Suprapubic skin (tissue), 4 donors: ENCODE measurements at regions not wholly inside any gene's neighbourhood (a gene's known extent, or its start where the extent isn't known, plus 50 kb on each side); places are given as distances from the start of the nearest gene placed in this dataset.

Source experiments
- DNase-seq, 2 donors: peaks; one replicate each; pipeline ENCODE4 v3.0.0-alpha.2; 2019; ENCODE audit warnings: low spot score in 2 of 2
- H3K27ac ChIP-seq: fragments of 200-600 bp; sonication (generic); one replicate; pipeline ENCODE4 v1.5.1; 2019
- H3K27me3 ChIP-seq: fragments of 200-600 bp; sonication (generic); one replicate; pipeline ENCODE4 v1.5.1; 2019
- H3K36me3 ChIP-seq: fragments of 200-600 bp; sonication (generic); one replicate; pipeline ENCODE4 v1.5.1; 2019
- H3K4me1 ChIP-seq: fragments of 200-600 bp; sonication (generic); one replicate; pipeline ENCODE4 v1.5.1; 2019
- H3K4me3 ChIP-seq: fragments of 200-600 bp; sonication (generic); one replicate; pipeline ENCODE4 v1.5.1; 2019; ENCODE audit warnings: mild to moderate bottlenecking
- H3K9me3 ChIP-seq: fragments of 200-600 bp; sonication (generic); one replicate; pipeline ENCODE4 v1.5.1; 2019
- CTCF ChIP-seq, 2 donors: fragments of 200-600 bp in 1 of 2; fragments of 450-650 bp in 1 of 2; sonication (generic) in 1 of 2; IDR thresholded peaks; one replicate each; pipeline ENCODE4 v1.5.1; 2016 to 2019; ENCODE audit warnings: antibody characterized with exemption in 2 of 2, mild to moderate bottlenecking in 1 of 2, moderate library complexity in 1 of 2
- EP300 ChIP-seq: sonication (generic); formaldehyde crosslinking; IDR thresholded peaks from one replicate; pipeline ENCODE4 v1.6.1; 2017; ENCODE audit warnings: antibody characterized with exemption
- POLR2A ChIP-seq, 2 donors: fragments of 450-650 bp; IDR thresholded peaks; one replicate each; pipeline ENCODE4 v1.6.1; 2017; ENCODE audit warnings: antibody characterized with exemption in 2 of 2, mild to moderate bottlenecking in 2 of 2, moderate library complexity in 2 of 2
- POLR2AphosphoS5 ChIP-seq, 3 donors: sonication (generic); formaldehyde crosslinking; IDR thresholded peaks; one replicate each; pipeline ENCODE4 v1.6.1; 2017; ENCODE audit warnings: antibody characterized with exemption in 3 of 3
- WGBS: methylation state at CpG from one replicate; pipeline ENCODE4 v1.1.5; 2018; 5-methylcytosine and 5-hydroxymethylcytosine counted together

- WGBS: 54% methylated on average over 3 of the region's 3 CpGs
- Histone ChIP-seq H3K27ac (no peak overlapping the region), H3K36me3 (no peaks in the 10 kb centered on the region), H3K4me1 (peaks cover 4% of the 10 kb centered on the region), H3K9me3 (no peaks in the 10 kb centered on the region), H3K27me3 (no peaks in the 10 kb centered on the region), H3K4me3 (no peak overlapping the region)
- no peak for DNase-seq
- TF ChIP-seq EP300: no peak
Observed at GRCh38 chr1:222047366-222047765, 305.5 kb upstream of the DUSP10 start.

GRCh38 chr1:222046684-222047263, 304.9 kb upstream of the DUSP10 start:
- Histone ChIP-seq H3K9me3 (no peaks in the 10 kb centered on the region), H3K27me3 (no peaks in the 10 kb centered on the region), H3K4me1 (peaks cover 4% of the 10 kb centered on the region), H3K27ac (no peak overlapping the region), H3K36me3 (no peaks in the 10 kb centered on the region), H3K4me3 (no peak overlapping the region)
- DNase-seq: no peak
- 84% methylated on average over 3 of the region's 3 CpGs for WGBS
- no peak for TF ChIP-seq EP300
- no peak for TF ChIP-seq POLR2A (IDR thresholded peaks at IDR 0.05)
- no peak for TF ChIP-seq POLR2AphosphoS5 (IDR thresholded peaks at IDR 0.05)

GRCh38 chr1:222045786-222046185, 303.9 kb upstream of the DUSP10 start:
- Histone ChIP-seq H3K9me3 (no peaks in the 10 kb centered on the region), H3K36me3 (no peaks in the 10 kb centered on the region), H3K27ac (no peak overlapping the region), H3K4me3 (no peak overlapping the region), H3K4me1 (peaks cover 4% of the 10 kb centered on the region), H3K27me3 (no peaks in the 10 kb centered on the region)
- TF ChIP-seq EP300 (no peak), POLR2A (IDR thresholded peaks at IDR 0.05) (no peak), CTCF (IDR thresholded peaks at IDR 0.05) (no peak), POLR2AphosphoS5 (IDR thresholded peaks at IDR 0.05) (no peak)
- WGBS: 84% methylated on average over 3 of the region's 3 CpGs
- no peak for DNase-seq

- WGBS: 91% methylated on average over 3 of the region's 3 CpGs
Observed at GRCh38 chr1:222045236-222045635, 303.3 kb upstream of the DUSP10 start.

GRCh38 chr1:222043444-222044292, 301.8 kb upstream of the DUSP10 start:
- no peak overlapping the region for H3K27ac ChIP-seq
- H3K4me1 ChIP-seq: peaks cover 4% of the 10 kb centered on the region
- no peak overlapping the region for H3K4me3 ChIP-seq
- WGBS: 68% methylated on average over 7 of the region's 9 CpGs
- no peaks in the 10 kb centered on the region for H3K27me3 ChIP-seq
- no peaks in the 10 kb centered on the region for H3K9me3 ChIP-seq
- no peak for TF ChIP-seq EP300
- no peak for TF ChIP-seq CTCF (IDR thresholded peaks at IDR 0.05)
- no peak for TF ChIP-seq POLR2A (IDR thresholded peaks at IDR 0.05)
- TF ChIP-seq POLR2AphosphoS5 (IDR thresholded peaks at IDR 0.05): no peak
- DNase-seq: no peak
- no peaks in the 10 kb centered on the region for H3K36me3 ChIP-seq

More at GRCh38 chr1:222045236-222045635, 303.3 kb upstream of the DUSP10 start:
- H3K27me3 ChIP-seq: no peaks in the 10 kb centered on the region
- H3K4me1 ChIP-seq: peaks cover 4% of the 10 kb centered on the region
- no peak overlapping the region for H3K27ac ChIP-seq
- TF ChIP-seq CTCF (IDR thresholded peaks at IDR 0.05) (no peak), EP300 (no peak), POLR2AphosphoS5 (IDR thresholded peaks at IDR 0.05) (no peak), POLR2A (IDR thresholded peaks at IDR 0.05) (no peak)
- no peaks in the 10 kb centered on the region for H3K36me3 ChIP-seq
- no peaks in the 10 kb centered on the region for H3K9me3 ChIP-seq
- DNase-seq: no peak
- no peak overlapping the region for H3K4me3 ChIP-seq

GRCh38 chr1:222042120-222042519, 300.2 kb upstream of the DUSP10 start:
- WGBS: 96% methylated on average over 6 of the region's 6 CpGs
- no peak for TF ChIP-seq EP300
- no peak for TF ChIP-seq CTCF (IDR thresholded peaks at IDR 0.05)
- no peak for TF ChIP-seq POLR2AphosphoS5 (IDR thresholded peaks at IDR 0.05)
- no peak for TF ChIP-seq POLR2A (IDR thresholded peaks at IDR 0.05)
- no peaks in the 10 kb centered on the region for H3K36me3 ChIP-seq
- no peaks in the 10 kb centered on the region for H3K27me3 ChIP-seq
- no peaks in the 10 kb centered on the region for H3K9me3 ChIP-seq
- H3K27ac ChIP-seq: no peak overlapping the region
- H3K4me1 ChIP-seq: peaks cover 4% of the 10 kb centered on the region
- no peak for DNase-seq
- H3K4me3 ChIP-seq: no peak overlapping the region
